ENCODE measurements at regions not wholly inside any gene's neighbourhood (a gene's known extent, or its start where the extent isn't known, plus 50 kb on each side); places are given as distances from the start of the nearest gene placed in this dataset.

GRCh38 chr1:209485167-209485566 lies 98.3 kb upstream of the CAMK1G start:
- H3K27ac ChIP-seq (ENCODE audit: low read depth, low read length) = no peak overlapping the region
- 92 to 93% methylated on average over 2 of the region's 2 CpGs for WGBS, 2 experiments (ENCODE audit: insufficient coverage in 1 of 2, insufficient read length in 1 of 2)
- H3K4me3 Mint-ChIP-seq = no peak overlapping the region
- no peaks in the 10 kb centered on the region for H3K9me3 Mint-ChIP-seq
- H3K9me3 ChIP-seq (ENCODE audit: control insufficient read depth, low read length) = peaks cover 16% of the 10 kb centered on the region
- no peak overlapping the region for H3K27ac Mint-ChIP-seq
- H3K4me3 ChIP-seq (ENCODE audit: low read length) = no peak overlapping the region
- H3K27me3 ChIP-seq (ENCODE audit: control insufficient read depth, insufficient read depth, low read length, poor library complexity, severe bottlenecking) = no peaks in the 10 kb centered on the region
- TF ChIP-seq, protein P1, sequence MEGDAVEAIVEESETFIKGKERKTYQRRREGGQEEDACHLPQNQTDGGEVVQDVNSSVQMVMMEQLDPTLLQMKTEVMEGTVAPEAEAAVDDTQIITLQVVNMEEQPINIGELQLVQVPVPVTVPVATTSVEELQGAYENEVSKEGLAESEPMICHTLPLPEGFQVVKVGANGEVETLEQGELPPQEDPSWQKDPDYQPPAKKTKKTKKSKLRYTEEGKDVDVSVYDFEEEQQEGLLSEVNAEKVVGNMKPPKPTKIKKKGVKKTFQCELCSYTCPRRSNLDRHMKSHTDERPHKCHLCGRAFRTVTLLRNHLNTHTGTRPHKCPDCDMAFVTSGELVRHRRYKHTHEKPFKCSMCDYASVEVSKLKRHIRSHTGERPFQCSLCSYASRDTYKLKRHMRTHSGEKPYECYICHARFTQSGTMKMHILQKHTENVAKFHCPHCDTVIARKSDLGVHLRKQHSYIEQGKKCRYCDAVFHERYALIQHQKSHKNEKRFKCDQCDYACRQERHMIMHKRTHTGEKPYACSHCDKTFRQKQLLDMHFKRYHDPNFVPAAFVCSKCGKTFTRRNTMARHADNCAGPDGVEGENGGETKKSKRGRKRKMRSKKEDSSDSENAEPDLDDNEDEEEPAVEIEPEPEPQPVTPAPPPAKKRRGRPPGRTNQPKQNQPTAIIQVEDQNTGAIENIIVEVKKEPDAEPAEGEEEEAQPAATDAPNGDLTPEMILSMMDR (conservative IDR thresholded peaks at IDR 0.05) = no peak
- no peaks in the 10 kb centered on the region for H3K36me3 ChIP-seq (ENCODE audit: control insufficient read depth, insufficient read depth, low read length)
- no peaks in the 10 kb centered on the region for H3K27me3 Mint-ChIP-seq (ENCODE audit: insufficient read depth)
- no peak for DNase-seq
- H3K4me1 Mint-ChIP-seq = peaks cover 63% of the 10 kb centered on the region
- H3K4me1 ChIP-seq (ENCODE audit: control insufficient read depth, insufficient read depth, low read length) = peaks cover 20% of the 10 kb centered on the region
- H3K36me3 Mint-ChIP-seq (ENCODE audit: low read depth) = no peaks in the 10 kb centered on the region
- H3K9ac ChIP-seq (ENCODE audit: extremely low read depth, low read length, poor library complexity, severe bottlenecking) = no peak overlapping the region

- DNase-seq = no peak
- H3K36me3 ChIP-seq (ENCODE audit: control insufficient read depth, insufficient read depth, low read length) = no peaks in the 10 kb centered on the region
- 89 to 96% methylated on average over 2 to 3 of the region's 3 CpGs for WGBS, 2 experiments (ENCODE audit: insufficient coverage in 1 of 2, insufficient read length in 1 of 2)
- Mint-ChIP-seq H3K4me1 (peaks cover 65% of the 10 kb centered on the region), H3K27me3 (ENCODE audit: insufficient read depth) (no peaks in the 10 kb centered on the region), H3K27ac (no peak overlapping the region), H3K9me3 (no peaks in the 10 kb centered on the region), H3K36me3 (ENCODE audit: low read depth) (no peaks in the 10 kb centered on the region), H3K4me3 (no peak overlapping the region)
- peaks cover 20% of the 10 kb centered on the region for H3K4me1 ChIP-seq (ENCODE audit: control insufficient read depth, insufficient read depth, low read length)
- H3K9ac ChIP-seq (ENCODE audit: extremely low read depth, low read length, poor library complexity, severe bottlenecking) = no peak overlapping the region
- no peak overlapping the region for H3K4me3 ChIP-seq (ENCODE audit: low read length)
- H3K27me3 ChIP-seq (ENCODE audit: control insufficient read depth, insufficient read depth, low read length, poor library complexity, severe bottlenecking) = no peaks in the 10 kb centered on the region
- peaks cover 16% of the 10 kb centered on the region for H3K9me3 ChIP-seq (ENCODE audit: control insufficient read depth, low read length)
- TF ChIP-seq, protein P1 (conservative IDR thresholded peaks at IDR 0.05) = no peak
- no peak overlapping the region for H3K27ac ChIP-seq (ENCODE audit: low read depth, low read length)
Observed at GRCh38 chr1:209485751-209486150, 97.8 kb upstream of the CAMK1G start.

- H3K9ac ChIP-seq (ENCODE audit: extremely low read depth, low read length, poor library complexity, severe bottlenecking) = no peak overlapping the region
- no peaks in the 10 kb centered on the region for H3K27me3 ChIP-seq (ENCODE audit: control insufficient read depth, insufficient read depth, low read length, poor library complexity, severe bottlenecking)
- Mint-ChIP-seq H3K4me3 (no peak overlapping the region), H3K27me3 (ENCODE audit: insufficient read depth) (no peaks in the 10 kb centered on the region), H3K36me3 (ENCODE audit: low read depth) (no peaks in the 10 kb centered on the region), H3K4me1 (peaks cover 69% of the 10 kb centered on the region), H3K9me3 (no peaks in the 10 kb centered on the region), H3K27ac (no peak overlapping the region)
- no peak overlapping the region for H3K27ac ChIP-seq (ENCODE audit: low read depth, low read length)
- H3K36me3 ChIP-seq (ENCODE audit: control insufficient read depth, insufficient read depth, low read length) = no peaks in the 10 kb centered on the region
- H3K9me3 ChIP-seq (ENCODE audit: control insufficient read depth, low read length) = peaks cover 14% of the 10 kb centered on the region
- peaks cover 21% of the 10 kb centered on the region for H3K4me1 ChIP-seq (ENCODE audit: control insufficient read depth, insufficient read depth, low read length)
- no peak overlapping the region for H3K4me3 ChIP-seq (ENCODE audit: low read length)
- TF ChIP-seq, protein P1 (conservative IDR thresholded peaks at IDR 0.05) = no peak
- no peak for DNase-seq
- WGBS, 2 experiments (ENCODE audit: insufficient coverage in 1 of 2, insufficient read length in 1 of 2) = 97 to 100% methylated on average over 1 of the region's 1 CpG
Observed at GRCh38 chr1:209486861-209487593, 96.5 kb upstream of the CAMK1G start.

All from endodermal cell (in vitro differentiated cells).